ENCODE measurements at regions not wholly inside any gene's neighbourhood (a gene's known extent, or its start where the extent isn't known, plus 50 kb on each side); places are given as distances from the start of the nearest gene placed in this dataset.

DNA sequence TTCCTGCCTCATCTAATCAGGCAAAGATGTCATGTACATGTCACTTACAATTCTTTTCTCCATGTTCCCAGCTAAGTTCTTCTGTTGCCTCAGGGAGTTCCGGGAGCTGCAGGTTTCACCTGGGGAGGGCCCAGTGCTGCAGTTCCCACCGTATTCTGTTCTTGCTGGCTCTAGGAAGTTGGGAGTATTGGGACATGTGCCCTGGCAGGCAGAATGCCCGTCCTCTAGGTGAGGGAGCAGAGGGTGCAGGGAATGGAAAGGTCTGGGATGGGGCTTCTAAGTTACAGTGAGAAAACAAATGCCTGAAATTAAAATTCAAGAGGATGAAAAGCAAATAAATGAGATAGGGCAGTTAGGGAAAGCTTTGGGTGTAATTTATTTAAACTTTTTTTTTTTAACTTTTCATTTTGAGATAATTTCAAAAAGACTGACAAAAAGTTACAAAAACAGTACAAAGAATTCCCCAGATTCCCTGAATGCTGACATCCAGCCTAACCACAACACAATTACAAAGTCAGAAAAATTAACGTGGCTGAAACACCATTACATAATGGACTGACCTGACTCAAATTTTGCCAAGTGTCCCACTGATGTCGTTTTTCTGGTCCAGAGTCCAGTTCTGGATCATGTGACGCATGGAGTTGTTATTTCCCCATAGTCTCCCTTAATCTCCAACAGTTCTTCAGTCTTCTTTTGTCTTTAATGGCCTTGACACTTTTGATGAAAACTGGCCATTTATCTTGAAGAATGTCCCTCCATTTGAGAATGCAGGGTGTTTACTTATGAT is 187.2 kb upstream of the MYL2 start:
- TF ChIP-seq, protein P1, sequence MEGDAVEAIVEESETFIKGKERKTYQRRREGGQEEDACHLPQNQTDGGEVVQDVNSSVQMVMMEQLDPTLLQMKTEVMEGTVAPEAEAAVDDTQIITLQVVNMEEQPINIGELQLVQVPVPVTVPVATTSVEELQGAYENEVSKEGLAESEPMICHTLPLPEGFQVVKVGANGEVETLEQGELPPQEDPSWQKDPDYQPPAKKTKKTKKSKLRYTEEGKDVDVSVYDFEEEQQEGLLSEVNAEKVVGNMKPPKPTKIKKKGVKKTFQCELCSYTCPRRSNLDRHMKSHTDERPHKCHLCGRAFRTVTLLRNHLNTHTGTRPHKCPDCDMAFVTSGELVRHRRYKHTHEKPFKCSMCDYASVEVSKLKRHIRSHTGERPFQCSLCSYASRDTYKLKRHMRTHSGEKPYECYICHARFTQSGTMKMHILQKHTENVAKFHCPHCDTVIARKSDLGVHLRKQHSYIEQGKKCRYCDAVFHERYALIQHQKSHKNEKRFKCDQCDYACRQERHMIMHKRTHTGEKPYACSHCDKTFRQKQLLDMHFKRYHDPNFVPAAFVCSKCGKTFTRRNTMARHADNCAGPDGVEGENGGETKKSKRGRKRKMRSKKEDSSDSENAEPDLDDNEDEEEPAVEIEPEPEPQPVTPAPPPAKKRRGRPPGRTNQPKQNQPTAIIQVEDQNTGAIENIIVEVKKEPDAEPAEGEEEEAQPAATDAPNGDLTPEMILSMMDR (IDR thresholded peaks at IDR 0.05): no peak
- no peak for TF ChIP-seq POLR2A (IDR thresholded peaks at IDR 0.05)

Data from uterus (tissue), 2 donors.